GM12873 (cell line): ENCODE measurements at regions not wholly inside any gene's neighbourhood (a gene's known extent, or its start where the extent isn't known, plus 50 kb on each side); places are given as distances from the start of the nearest gene placed in this dataset.

Experiments used
- CTCF ChIP-seq: IDR thresholded peaks from 2 replicates; pipeline ENCODE4 v1.5.1; 2012; ENCODE audit warnings: low read depth, mild to moderate bottlenecking, moderate library complexity, low read length, control low read depth; ENCODE audit not compliant: insufficient read depth; ENCODE audit errors: missing control alignments

- no peak for TF ChIP-seq CTCF
These were observed 289.3 kb downstream of the BCOR start for GRCh38 chrX:39808471-39808917.

- no peak for TF ChIP-seq CTCF
These were observed 288.4 kb downstream of the BCOR start for GRCh38 chrX:39809331-39809730.

- TF ChIP-seq CTCF, result no peak
These were observed 286.9 kb downstream of the BCOR start for GRCh38 chrX:39810901-39811300.

- no peak for TF ChIP-seq CTCF
These were observed 286.4 kb downstream of the BCOR start for GRCh38 chrX:39811376-39811775.

GRCh38 chrX:39813631-39814277, 284.0 kb downstream of the BCOR start:
- TF ChIP-seq CTCF, result no peak

- peak; percentile 69 for TF ChIP-seq CTCF
These were observed 283.4 kb downstream of the BCOR start for GRCh38 chrX:39814391-39814790.

GRCh38 chrX:39815631-39816030, 282.1 kb downstream of the BCOR start:
- TF ChIP-seq CTCF, result no peak
